Stimulated activated CD4-positive, alpha-beta T cell treated with anti-CD3 and anti-CD28 coated beads, TNF-alpha, amount 100 ng/mL, for 48 hours (primary cell): ENCODE measurements at regions not wholly inside any gene's neighbourhood (a gene's known extent, or its start where the extent isn't known, plus 50 kb on each side); places are given as distances from the start of the nearest gene placed in this dataset.

Source experiments
- DNase-seq, 3 donors: peaks; one replicate each; pipeline ENCODE4 v3.0.0-alpha.2; 2020; ENCODE audit warnings: low read depth in 3 of 3

GRCh38 chr18:27483276-27483675, 298.2 kb upstream of the CHST9 start:
- DNase-seq = no peak

DNA sequence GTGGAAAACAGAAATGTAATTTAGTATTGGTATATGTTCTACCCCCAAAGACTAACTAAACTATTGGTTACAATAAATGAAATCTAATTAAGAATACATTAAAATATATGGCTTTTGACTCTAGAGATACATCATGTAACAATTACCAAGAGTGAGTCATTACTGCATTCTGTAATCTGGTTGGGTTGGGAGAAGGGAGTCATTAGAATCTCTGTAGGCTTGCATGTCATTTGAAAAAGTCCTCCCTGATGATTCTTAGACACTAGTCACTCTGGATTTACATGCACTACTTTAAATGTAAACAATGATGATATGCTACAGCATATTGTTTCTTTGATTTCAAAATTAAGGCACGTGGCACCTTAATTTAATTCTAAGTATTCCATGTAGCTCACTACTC, 293.4 kb upstream of the CHST9 start:
- DNase-seq = no peak

- no peak for DNase-seq
Observed at GRCh38 chr18:27473318-27473717, 288.2 kb upstream of the CHST9 start.

- no peak for DNase-seq
Observed at GRCh38 chr18:27467073-27467472, 282.0 kb upstream of the CHST9 start.

DNA sequence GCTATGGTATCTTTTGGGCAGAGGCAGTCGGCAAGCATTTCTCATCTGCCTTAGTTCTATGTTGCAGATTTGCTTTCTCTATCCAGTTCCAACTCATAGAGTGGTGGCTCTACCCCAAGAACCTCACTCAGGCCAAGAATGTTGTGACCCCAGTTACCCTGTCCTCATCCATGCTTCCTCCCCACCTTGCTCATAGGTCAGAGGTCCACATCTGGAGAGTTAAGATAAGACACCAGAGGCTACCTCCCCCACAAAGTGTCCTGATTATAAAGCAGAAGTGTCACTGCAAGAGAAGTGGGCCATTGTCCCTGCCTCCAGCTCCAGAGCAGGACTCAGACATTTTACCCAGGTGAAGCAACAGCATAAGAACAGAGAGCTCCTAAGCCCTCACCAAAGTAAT, 276.8 kb upstream of the CHST9 start:
- DNase-seq = no peak

- no peak for DNase-seq
Observed at GRCh38 chr18:27449104-27449503, 264.0 kb upstream of the CHST9 start.

DNA sequence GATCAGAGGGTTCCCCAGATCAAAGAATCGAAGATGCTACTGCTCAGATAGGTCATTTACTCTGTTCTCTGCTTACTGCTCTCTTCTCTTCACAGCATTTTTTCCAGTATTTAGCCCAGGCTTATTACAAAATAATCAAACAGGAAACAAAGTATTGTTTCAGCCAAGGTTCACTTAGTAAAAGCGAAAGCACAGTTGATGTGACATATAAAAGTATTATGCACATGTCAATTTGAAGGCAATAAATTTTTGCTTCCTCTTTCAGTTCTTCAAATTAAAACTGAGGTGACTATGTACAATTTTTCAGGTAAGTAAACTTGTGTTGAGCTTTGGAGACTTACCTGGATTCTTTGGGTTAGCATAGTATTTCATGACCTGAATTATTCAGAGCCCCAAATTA, 262.8 kb upstream of the CHST9 start:
- no peak for DNase-seq

DNA sequence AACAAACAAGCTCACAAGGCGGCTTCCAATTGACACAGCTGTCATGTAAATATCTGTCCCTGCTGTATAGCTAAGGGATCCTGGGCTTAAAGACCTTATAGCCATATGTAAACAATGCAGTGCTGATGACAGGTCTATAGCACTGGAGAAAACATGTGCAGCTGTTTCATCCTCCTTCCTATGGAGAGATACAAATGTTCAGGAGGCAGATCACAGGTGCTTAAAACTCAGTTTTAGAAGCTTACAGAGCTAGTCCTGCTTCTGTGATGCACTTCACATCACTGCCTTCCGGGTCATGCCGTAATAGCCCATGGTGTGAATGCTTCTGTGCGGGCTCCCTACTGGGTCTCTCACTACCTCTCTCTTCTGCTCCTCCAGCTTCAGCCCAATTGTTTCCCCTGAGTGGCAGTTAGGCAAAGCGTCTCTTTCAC, 262.4 kb upstream of the CHST9 start:
- DNase-seq = no peak

- no peak for DNase-seq
Observed at GRCh38 chr18:27430595-27430994, 245.5 kb upstream of the CHST9 start.

DNA sequence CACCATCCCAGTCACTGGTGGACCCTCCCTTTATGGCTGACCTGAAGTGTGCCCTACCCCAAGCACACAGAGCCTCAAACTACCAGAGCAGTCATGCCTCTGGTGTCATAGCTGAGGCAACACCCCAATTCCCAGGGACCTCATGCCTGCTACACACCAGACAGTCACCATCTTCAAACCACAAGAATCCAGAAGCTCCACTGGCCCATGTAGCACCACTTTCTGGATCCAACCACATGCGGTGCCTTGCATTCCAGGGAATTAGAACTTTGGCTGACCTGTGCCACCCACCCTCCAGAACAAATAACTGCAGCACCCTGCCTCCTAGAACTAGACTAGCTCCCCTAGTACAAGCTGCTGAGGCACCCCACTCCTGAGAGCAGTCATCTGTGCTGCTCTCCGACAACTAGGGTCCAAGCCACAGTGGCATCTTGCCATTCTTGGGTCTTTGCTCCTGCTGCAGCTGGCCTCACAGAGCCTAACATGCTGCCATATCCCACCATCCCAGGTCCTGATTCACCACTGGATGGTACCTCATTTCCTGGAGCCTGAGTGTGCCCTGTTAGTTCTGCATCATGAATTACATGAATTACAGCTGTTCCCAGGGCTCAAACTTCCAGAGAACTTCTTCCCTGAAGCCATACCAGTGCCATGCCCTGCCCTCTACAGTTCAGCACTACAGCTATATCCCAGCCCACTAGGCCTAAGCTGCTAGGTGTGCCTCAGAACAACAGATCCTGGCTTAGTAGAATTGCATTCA, 243.8 kb upstream of the CHST9 start:
- no peak for DNase-seq

- no peak for DNase-seq
Observed at GRCh38 chr18:27428120-27428519, 243.0 kb upstream of the CHST9 start.

GRCh38 chr18:27423581-27423980, 238.5 kb upstream of the CHST9 start:
- no peak for DNase-seq

DNA sequence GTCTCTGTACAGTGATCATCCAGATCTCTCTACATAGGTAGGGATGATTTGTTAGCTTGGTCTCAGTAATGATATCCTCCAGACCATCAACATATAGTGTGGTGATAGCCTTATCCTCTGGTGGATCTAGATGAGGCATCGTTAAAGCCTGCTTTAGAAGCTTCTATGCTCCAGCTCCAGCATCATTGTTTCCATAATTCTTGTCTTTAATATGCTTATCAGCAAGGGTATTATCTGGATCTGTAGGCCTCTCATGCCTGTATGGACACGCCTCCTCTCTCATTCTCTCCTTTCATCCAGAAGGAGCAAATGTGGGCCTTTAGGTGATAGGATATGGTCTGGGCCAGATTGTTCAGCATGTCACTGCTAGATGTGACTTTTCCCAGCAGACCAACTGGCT, 234.5 kb upstream of the CHST9 start:
- DNase-seq = no peak

- no peak for DNase-seq
Observed at GRCh38 chr18:27415495-27415894, 230.4 kb upstream of the CHST9 start.

- no peak for DNase-seq
Observed at GRCh38 chr18:27414682-27415081, 229.6 kb upstream of the CHST9 start.

DNA sequence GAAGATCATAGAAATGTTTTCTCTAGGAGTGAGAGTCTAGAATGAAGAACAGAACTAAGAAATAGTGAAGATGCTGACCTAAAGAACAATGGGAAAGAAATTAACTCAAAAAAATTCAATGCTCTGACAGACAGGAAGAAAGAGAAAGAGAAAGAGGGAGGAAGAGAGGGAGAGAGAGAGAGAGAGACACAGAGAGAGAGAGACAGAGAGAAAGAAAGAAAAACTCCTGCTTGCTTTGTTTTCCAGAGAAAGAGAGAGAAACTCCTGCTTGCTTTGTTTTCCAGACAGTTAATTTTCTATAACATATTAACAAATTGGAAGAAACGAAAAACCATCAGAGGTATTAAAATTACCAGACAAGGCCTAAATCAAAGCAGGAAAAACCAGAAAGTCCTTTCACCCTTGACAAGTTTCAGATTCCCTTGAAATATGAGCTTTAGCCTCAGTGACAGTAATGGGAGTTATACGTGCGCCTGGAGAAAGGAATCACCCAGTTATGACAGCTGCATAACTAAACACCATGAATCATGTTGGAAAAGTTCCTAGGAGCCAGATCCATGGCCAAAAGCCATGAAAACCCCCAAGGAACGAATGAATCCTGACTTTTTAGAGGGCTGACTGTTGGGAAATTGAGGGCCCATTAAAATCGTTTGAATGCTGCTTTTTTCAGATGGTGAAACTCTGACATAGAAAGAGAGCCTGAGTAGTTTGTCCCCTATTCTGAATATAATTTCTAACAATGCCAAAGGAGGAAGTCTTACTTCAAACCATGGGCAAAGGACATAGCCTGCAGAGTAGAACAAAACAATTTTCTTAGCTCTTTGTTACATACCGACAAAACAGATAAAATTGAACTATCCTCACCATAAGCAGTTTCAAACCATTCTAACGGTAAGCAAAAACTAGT, 228.6 kb upstream of the CHST9 start:
- DNase-seq = no peak

DNA sequence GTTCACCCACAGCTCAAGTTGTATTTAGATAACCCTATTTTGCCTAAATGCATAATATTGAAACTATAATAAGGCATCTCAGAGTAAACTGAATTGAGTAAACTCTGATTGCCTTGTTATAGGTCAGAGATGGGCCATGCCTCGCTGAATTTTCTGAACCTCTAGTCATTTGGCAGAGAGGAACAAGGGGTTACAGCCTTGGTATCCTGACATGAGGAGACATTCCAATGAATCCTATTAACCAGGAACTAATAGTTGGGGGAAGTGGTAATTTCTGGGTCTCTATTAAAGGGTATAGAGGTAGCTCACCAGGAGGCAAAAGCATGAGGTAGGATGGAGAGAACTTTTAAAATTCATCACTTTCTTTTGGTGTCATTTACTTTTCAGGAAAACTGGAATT, 227.4 kb upstream of the CHST9 start:
- DNase-seq = no peak

DNA sequence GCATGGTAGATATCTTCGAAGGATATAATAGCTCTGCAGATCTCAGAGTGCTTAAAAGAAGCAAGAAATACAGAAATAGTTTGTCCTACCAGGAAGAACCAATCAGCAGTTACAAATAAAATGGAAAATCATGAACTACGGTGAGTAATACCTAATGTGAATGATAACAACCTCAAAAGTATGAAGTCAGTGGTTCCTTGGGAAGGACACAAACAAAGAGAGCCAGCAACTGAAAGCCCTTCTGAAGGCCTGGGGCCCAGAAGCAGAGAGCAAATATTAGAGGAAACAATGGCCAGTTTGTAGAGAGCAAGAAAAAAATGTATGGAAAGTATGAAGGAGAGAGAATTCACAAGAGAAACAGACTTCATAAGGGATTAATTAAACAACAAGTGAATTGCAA, 226.8 kb upstream of the CHST9 start:
- no peak for DNase-seq

DNA sequence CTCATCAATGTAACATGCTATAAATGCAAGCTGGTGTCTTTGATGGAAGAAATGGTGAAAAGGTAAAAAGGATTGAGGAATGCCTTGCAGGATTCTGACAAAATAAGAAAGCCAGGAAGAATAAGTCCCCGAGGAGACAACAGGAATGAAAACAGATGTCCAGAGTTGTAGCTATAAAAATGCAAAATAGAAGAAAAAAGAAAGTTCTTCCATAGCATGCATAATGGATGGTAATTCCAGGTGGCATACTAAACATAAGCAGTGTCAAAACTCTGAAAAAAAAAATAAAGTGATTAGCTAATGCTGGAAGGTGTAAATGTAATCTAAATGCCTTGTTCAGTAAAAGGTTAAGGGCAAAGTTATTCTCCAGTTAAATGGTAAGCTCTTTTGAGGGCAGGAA, 225.9 kb upstream of the CHST9 start:
- DNase-seq = no peak

DNA sequence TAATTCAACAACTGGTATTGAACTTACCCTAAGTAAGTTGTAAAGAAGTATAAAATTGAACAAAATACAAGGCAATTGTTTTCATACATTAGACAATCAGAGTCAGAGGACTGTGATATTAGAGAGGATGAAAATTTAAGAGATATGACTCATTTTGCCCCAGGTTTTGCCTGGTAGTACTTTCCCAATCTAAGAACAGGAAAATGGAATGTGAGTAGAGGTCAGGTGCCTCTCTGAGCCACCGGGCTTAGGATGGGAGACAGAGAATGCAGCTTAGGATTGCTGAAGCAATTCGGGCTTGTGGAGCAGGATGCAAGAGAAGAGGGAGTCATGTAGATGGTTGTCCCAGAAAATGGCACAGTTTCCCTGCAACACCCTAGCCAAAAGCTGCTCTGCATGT, 219.7 kb upstream of the CHST9 start:
- DNase-seq = no peak

DNA sequence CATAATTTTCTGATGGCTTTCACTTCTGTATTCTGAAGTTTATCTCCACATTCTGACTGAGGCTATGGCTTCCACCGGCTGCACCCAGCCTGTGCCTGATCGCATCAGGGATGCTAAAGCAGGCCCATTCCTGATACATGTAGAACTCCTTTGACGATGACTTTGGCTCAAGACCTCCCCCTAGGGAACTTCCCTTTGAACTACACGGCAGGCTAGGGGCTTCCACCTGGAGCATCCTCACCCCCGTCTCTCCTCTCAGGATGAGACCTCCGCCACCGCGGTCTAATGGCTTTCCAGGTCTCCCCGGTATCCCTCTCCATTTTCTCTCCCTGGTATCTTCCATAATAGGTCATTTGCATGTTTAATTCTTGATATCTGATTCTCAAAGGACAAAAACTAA, 214.9 kb upstream of the CHST9 start:
- DNase-seq = no peak

DNA sequence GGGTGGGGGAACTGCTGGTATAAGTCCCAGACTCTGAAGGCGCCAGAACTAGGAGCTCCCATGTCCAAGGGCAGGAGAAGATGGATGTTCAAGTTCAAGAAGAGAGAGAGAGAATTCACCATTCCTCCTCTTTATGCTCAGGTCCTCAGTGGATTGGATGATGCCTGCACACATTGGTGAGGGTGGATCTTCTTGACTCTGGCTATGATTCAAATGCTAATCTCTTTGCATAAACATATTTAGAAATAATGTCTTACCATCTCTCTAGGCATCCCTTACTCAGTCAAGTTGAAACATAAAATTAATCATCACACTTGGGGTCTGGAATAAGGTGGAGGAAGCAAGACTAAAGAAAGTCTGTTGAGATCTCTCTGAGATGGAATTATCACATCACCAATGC, 210.6 kb upstream of the CHST9 start:
- DNase-seq = no peak

GRCh38 chr18:27394687-27395086, 209.6 kb upstream of the CHST9 start:
- no peak for DNase-seq
